Thoracic aorta (tissue), 2 donors: ENCODE measurements at regions not wholly inside any gene's neighbourhood (a gene's known extent, or its start where the extent isn't known, plus 50 kb on each side); places are given as distances from the start of the nearest gene placed in this dataset.

Source experiments
- ATAC-seq: fragments of 150-250 bp; one replicate; pipeline ENCODE4 v1.8.0; 2017; ENCODE audit warnings: low read depth; ENCODE audit not compliant: insufficient number of reproducible peaks, low FRiP score
- DNase-seq: peaks from one replicate; pipeline ENCODE4 v3.0.0-alpha.2; 2020; ENCODE audit warnings: low spot score
- H3K27ac ChIP-seq, 2 donors: fragments of 200-600 bp; sonication (generic); 1 replicate in 1 of 2; 2 replicates in 1 of 2; pipeline ENCODE4 v1.5.1; 2016; ENCODE audit warnings: mild to moderate bottlenecking in 2 of 2, moderate library complexity in 2 of 2
- H3K27me3 ChIP-seq: fragments of 200-600 bp; sonication (generic); replicated peaks from 2 replicates; pipeline ENCODE4 v1.6.0; 2016; ENCODE audit warnings: mild to moderate bottlenecking; ENCODE audit not compliant: insufficient read depth
- H3K36me3 ChIP-seq: fragments of 200-600 bp; sonication (generic); one replicate; pipeline ENCODE4 v1.5.1; 2016
- H3K4me1 ChIP-seq, 2 donors: fragments of 200-600 bp; sonication (generic); 1 replicate in 1 of 2; 2 replicates in 1 of 2; pipeline versions ENCODE4 v1.5.1 to v1.6.0; 2016; ENCODE audit warnings: low read depth in 2 of 2, mild to moderate bottlenecking in 1 of 2; ENCODE audit not compliant: control insufficient read depth in 1 of 2
- H3K4me3 ChIP-seq: fragments of 200-600 bp; sonication (generic); 2 replicates; pipeline ENCODE4 v1.5.1; 2016; ENCODE audit warnings: mild to moderate bottlenecking
- H3K9me3 ChIP-seq: fragments of 200-600 bp; sonication (generic); 2 replicates; pipeline ENCODE4 v1.5.1; 2016
- TF ChIP-seq, protein P1 (sequence below): fragments of 200-600 bp; sonication (generic); IDR thresholded peaks from one replicate; pipeline ENCODE4 v1.5.1; 2019; ENCODE audit warnings: antibody characterized with exemption

DNA sequence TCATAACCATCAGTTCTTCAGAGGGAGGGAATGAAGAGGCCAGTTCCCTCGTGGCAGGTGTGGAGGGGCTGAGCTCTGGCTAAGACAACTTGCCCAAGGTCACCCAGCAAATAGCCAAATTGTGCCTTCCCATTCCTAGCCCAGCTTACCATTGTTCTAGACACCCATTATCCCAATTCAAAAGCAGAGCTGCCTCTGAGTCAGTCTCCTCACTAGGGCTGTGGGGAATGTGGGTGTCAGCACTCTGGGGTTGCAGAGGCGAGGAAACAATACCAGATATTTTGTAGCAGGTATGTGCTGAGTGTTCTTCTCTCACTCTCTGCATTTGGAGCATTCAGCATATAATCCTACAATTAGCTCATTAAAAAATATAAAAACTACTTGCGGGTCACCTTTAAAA, 270.8 kb downstream of the PSAT1 start:
- no peak overlapping the region for H3K27ac ChIP-seq
- no peaks in the 10 kb centered on the region for H3K36me3 ChIP-seq
- DNase-seq (no peak), ATAC-seq (no peak)
- no peaks in the 10 kb centered on the region for H3K4me1 ChIP-seq
- TF ChIP-seq, protein P1, sequence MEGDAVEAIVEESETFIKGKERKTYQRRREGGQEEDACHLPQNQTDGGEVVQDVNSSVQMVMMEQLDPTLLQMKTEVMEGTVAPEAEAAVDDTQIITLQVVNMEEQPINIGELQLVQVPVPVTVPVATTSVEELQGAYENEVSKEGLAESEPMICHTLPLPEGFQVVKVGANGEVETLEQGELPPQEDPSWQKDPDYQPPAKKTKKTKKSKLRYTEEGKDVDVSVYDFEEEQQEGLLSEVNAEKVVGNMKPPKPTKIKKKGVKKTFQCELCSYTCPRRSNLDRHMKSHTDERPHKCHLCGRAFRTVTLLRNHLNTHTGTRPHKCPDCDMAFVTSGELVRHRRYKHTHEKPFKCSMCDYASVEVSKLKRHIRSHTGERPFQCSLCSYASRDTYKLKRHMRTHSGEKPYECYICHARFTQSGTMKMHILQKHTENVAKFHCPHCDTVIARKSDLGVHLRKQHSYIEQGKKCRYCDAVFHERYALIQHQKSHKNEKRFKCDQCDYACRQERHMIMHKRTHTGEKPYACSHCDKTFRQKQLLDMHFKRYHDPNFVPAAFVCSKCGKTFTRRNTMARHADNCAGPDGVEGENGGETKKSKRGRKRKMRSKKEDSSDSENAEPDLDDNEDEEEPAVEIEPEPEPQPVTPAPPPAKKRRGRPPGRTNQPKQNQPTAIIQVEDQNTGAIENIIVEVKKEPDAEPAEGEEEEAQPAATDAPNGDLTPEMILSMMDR = no peak
- no peaks in the 10 kb centered on the region for H3K27me3 ChIP-seq
- H3K4me3 ChIP-seq = no peak overlapping the region
- H3K9me3 ChIP-seq = no peaks in the 10 kb centered on the region

DNA sequence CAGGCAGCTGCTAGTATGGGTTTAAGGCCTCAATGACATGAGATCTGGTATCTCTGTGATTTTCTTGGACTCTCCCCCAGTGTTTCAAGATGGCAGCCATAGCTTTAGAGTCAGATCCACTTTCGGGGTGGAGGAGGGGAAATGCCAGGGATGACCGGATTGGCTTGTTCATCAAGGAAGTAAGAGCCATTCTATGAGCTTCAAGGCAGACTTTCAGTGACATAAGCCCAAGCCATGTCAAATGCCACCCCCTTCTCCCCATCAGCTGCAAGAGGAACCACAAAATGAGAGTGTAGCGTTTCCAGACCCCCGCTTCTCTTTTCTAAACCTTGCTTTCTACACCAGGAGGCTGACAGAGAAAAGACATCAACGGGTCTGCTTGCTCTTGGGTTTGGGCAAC, 271.8 kb downstream of the PSAT1 start:
- Histone ChIP-seq H3K9me3 (no peaks in the 10 kb centered on the region), H3K4me3 (no peak overlapping the region), H3K4me1 (peaks cover 0 to 9% of the 10 kb centered on the region in 2 donors), H3K27me3 (no peaks in the 10 kb centered on the region), H3K27ac (no peak overlapping the region), H3K36me3 (no peaks in the 10 kb centered on the region)
- DNase-seq = no peak
- ATAC-seq = no peak
- TF ChIP-seq, protein P1 = no peak

DNA sequence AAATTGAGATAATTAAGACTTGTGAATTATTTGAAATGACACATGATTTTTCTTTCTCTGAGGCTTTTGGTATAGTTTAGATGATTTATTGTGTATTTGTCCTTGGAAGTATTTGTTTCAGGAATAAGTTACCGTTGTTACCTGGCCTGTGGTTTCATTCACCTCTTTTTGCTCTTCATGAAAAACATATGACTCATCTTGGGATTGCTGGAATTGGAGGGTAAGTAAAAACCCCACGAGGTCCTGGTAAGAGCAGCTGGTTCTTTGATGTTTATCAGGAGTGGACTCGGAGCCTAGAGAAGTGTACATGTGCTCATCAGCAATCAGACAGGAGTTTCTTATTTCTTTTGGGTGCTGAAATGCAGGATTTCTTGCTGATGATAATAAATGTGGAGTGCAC, 275.3 kb downstream of the PSAT1 start:
- DNase-seq (no peak), ATAC-seq (no peak)
- H3K9me3 ChIP-seq = no peaks in the 10 kb centered on the region
- TF ChIP-seq, protein P1 = no peak
- no peak overlapping the region for H3K27ac ChIP-seq
- H3K36me3 ChIP-seq = no peaks in the 10 kb centered on the region
- peaks cover 0 to 9% of the 10 kb centered on the region in 2 donors for H3K4me1 ChIP-seq
- H3K4me3 ChIP-seq = no peak overlapping the region
- no peaks in the 10 kb centered on the region for H3K27me3 ChIP-seq

DNA sequence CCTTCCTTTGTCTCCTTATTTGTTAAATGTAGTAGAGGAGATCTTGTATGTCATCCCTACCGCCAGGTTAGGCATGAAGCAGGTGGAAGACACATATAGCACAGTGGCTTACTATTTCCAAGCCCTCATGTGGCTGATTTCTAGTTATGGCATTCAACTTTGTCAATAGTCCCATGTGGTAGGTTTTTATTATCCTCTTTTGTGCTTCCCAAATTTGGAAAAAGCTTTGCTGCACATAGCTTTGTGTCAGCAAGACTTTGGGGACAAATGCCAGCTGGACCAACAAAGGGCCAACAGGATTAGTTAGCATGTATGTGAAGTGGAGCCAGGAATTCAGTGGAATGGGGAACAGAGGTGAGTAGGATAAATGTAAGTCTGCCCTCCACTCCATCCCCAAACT, 276.3 kb downstream of the PSAT1 start:
- H3K4me1 ChIP-seq = peaks cover 0 to 9% of the 10 kb centered on the region in 2 donors
- no peaks in the 10 kb centered on the region for H3K36me3 ChIP-seq
- no peaks in the 10 kb centered on the region for H3K9me3 ChIP-seq
- H3K27ac ChIP-seq = no peak overlapping the region
- no peaks in the 10 kb centered on the region for H3K27me3 ChIP-seq
- ATAC-seq = no peak
- TF ChIP-seq, protein P1 = no peak
- no peak for DNase-seq
- no peak overlapping the region for H3K4me3 ChIP-seq

DNA sequence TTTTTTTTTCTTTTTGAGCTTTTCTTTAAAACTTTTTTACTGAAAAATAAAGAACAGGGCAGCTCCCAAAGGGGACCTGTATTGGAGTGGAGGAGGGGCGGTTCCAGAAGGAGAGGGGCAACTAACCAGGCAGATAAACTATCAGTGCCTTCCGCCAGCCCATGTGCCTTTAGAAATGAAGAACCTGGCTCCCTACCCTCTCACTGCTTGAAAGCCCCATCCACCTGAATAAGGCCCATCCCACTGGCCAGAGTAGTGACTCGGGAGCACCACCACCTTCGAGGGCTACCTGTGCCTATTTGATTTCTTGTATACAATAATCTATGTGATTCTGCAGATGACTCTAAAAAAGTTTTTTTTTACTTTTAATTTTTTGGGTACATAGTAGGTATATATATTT, 276.7 kb downstream of the PSAT1 start:
- ATAC-seq = no peak

More for the DNA sequence above, 276.7 kb downstream of the PSAT1 start:
- Histone ChIP-seq H3K9me3 (no peaks in the 10 kb centered on the region), H3K4me1 (peaks cover 0 to 9% of the 10 kb centered on the region in 2 donors), H3K27ac (no peak overlapping the region), H3K27me3 (no peaks in the 10 kb centered on the region), H3K36me3 (no peaks in the 10 kb centered on the region), H3K4me3 (no peak overlapping the region)
- no peak for DNase-seq
- TF ChIP-seq, protein P1 = no peak
